ENCODE measurements at regions not wholly inside any gene's neighbourhood (a gene's known extent, or its start where the extent isn't known, plus 50 kb on each side); places are given as distances from the start of the nearest gene placed in this dataset.

- Histone ChIP-seq H3K4me3 (ENCODE audit: low read depth in 1 of 2, low read length in 2 of 2) (no peak overlapping the region), H3K9me3 (ENCODE audit: insufficient read depth, low read length, severe bottlenecking) (peaks cover 2% of the 10 kb centered on the region), H4K20me1 (ENCODE audit: insufficient read depth, low read length) (no peaks in the 10 kb centered on the region), H3K9ac (ENCODE audit: low read depth, low read length) (no peak overlapping the region), H3K36me3 (ENCODE audit: insufficient read depth, low read length) (no peaks in the 10 kb centered on the region), H3K27ac (ENCODE audit: low read length) (no peak overlapping the region), H3K4me2 (ENCODE audit: insufficient read depth, low read length) (no peak overlapping the region), H2AFZ (ENCODE audit: low read depth, low read length) (no peak overlapping the region), H3K4me1 (ENCODE audit: insufficient read depth, low read length) (peaks cover 11% of the 10 kb centered on the region), H3K27me3 (ENCODE audit: insufficient read depth, low read length, poor library complexity) (no peaks in the 10 kb centered on the region), H3K79me2 (ENCODE audit: insufficient read depth, low read length) (no peaks in the 10 kb centered on the region)
- ATAC-seq (ENCODE audit: insufficient read depth, low read depth): no peak
- no peak for TF ChIP-seq EZH2 (IDR thresholded peaks at IDR 0.05; ENCODE audit: borderline replicate concordance, low read depth, low read length, severe bottlenecking)
- TF ChIP-seq CTCF (IDR thresholded peaks at IDR 0.05; ENCODE audit: borderline replicate concordance, extremely low read depth, low read length, poor library complexity, severe bottlenecking): no peak
- no peak for DNase-seq
Measured at GRCh38 chr3:154955907-154956533, 124.1 kb upstream of the MME start.

GRCh38 chr3:154954757-154955156 is 125.4 kb upstream of the MME start:
- peaks cover 2% of the 10 kb centered on the region for H3K9me3 ChIP-seq (ENCODE audit: insufficient read depth, low read length, severe bottlenecking)
- no peak for DNase-seq
- no peak overlapping the region for H3K4me3 ChIP-seq (ENCODE audit: low read depth in 1 of 2, low read length in 2 of 2)
- no peak overlapping the region; the same call in 1 of the 2 replicates for H2AFZ ChIP-seq (ENCODE audit: low read depth, low read length)
- ATAC-seq (ENCODE audit: insufficient read depth, low read depth): peak; percentile 82
- H4K20me1 ChIP-seq (ENCODE audit: insufficient read depth, low read length): no peaks in the 10 kb centered on the region
- H3K4me2 ChIP-seq (ENCODE audit: insufficient read depth, low read length): no peak overlapping the region
- H3K4me1 ChIP-seq (ENCODE audit: insufficient read depth, low read length): peaks cover 11% of the 10 kb centered on the region
- no peak overlapping the region for H3K27ac ChIP-seq (ENCODE audit: low read length)
- no peaks in the 10 kb centered on the region for H3K27me3 ChIP-seq (ENCODE audit: insufficient read depth, low read length, poor library complexity)
- H3K9ac ChIP-seq (ENCODE audit: low read depth, low read length): no peak overlapping the region
- H3K36me3 ChIP-seq (ENCODE audit: insufficient read depth, low read length): no peaks in the 10 kb centered on the region
- no peaks in the 10 kb centered on the region for H3K79me2 ChIP-seq (ENCODE audit: insufficient read depth, low read length)
- no peak for TF ChIP-seq EZH2 (IDR thresholded peaks at IDR 0.05; ENCODE audit: borderline replicate concordance, low read depth, low read length, severe bottlenecking)
- peak; percentile 66 for TF ChIP-seq CTCF (IDR thresholded peaks at IDR 0.05; ENCODE audit: borderline replicate concordance, extremely low read depth, low read length, poor library complexity, severe bottlenecking)

- Histone ChIP-seq H3K79me2 (ENCODE audit: insufficient read depth, low read length) (no peaks in the 10 kb centered on the region), H3K4me1 (ENCODE audit: insufficient read depth, low read length) (peaks cover 11% of the 10 kb centered on the region), H3K4me2 (ENCODE audit: insufficient read depth, low read length) (no peak overlapping the region), H2AFZ (ENCODE audit: low read depth, low read length) (peak overlapping the region; percentile 52), H3K9me3 (ENCODE audit: insufficient read depth, low read length, severe bottlenecking) (peaks cover 2% of the 10 kb centered on the region), H3K9ac (ENCODE audit: low read depth, low read length) (no peak overlapping the region), H4K20me1 (ENCODE audit: insufficient read depth, low read length) (no peaks in the 10 kb centered on the region), H3K4me3 (ENCODE audit: low read depth in 1 of 2, low read length in 2 of 2) (no peak overlapping the region), H3K27me3 (ENCODE audit: insufficient read depth, low read length, poor library complexity) (no peaks in the 10 kb centered on the region), H3K36me3 (ENCODE audit: insufficient read depth, low read length) (no peaks in the 10 kb centered on the region), H3K27ac (ENCODE audit: low read length) (peak overlapping the region; percentile 17)
- no peak for TF ChIP-seq EZH2 (IDR thresholded peaks at IDR 0.05; ENCODE audit: borderline replicate concordance, low read depth, low read length, severe bottlenecking)
- TF ChIP-seq CTCF (IDR thresholded peaks at IDR 0.05; ENCODE audit: borderline replicate concordance, extremely low read depth, low read length, poor library complexity, severe bottlenecking): no peak
- DNase-seq (no peak), ATAC-seq (ENCODE audit: insufficient read depth, low read depth) (peak; percentile 58)
Measured at GRCh38 chr3:154953538-154953937, 126.6 kb upstream of the MME start.
